Epithelial cell of esophagus (primary cell): ENCODE measurements at regions not wholly inside any gene's neighbourhood (a gene's known extent, or its start where the extent isn't known, plus 50 kb on each side); places are given as distances from the start of the nearest gene placed in this dataset.

Experiments
- DNase-seq: peaks from one replicate; pipeline ENCODE4 v3.0.0; 2010; ENCODE audit warnings: low read depth
- H3K4me3 ChIP-seq: 2 replicates; pipeline ENCODE4 v1.5.1; 2011; ENCODE audit warnings: mild to moderate bottlenecking, low read length, control low read depth
- TF ChIP-seq, protein P1 (sequence below): IDR thresholded peaks from 2 replicates; pipeline ENCODE4 v1.5.1; 2011; ENCODE audit warnings: low read depth, mild to moderate bottlenecking, low read length, control low read depth, inconsistent platforms; ENCODE audit not compliant: insufficient read depth; ENCODE audit errors: missing control alignments

DNA sequence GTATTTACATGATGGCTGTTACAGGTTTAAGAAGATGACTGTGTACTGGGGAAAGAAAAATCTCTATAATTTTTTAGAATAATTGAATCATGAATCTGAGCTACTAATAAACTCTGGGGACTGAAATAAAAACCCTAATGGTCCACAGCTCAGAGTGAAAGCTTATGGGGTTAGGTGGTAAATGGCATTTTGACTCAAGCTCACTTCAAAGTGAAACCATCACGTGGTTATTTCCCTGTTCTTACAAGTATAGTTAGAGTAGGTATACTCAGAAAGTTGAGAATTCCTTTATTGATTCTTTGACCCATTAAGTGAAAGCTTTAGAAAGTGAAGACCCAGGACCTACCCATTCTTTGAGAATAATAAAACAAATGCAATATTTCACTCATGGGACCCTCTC lies 626.2 kb upstream of the SETBP1 start:
- TF ChIP-seq, protein P1, sequence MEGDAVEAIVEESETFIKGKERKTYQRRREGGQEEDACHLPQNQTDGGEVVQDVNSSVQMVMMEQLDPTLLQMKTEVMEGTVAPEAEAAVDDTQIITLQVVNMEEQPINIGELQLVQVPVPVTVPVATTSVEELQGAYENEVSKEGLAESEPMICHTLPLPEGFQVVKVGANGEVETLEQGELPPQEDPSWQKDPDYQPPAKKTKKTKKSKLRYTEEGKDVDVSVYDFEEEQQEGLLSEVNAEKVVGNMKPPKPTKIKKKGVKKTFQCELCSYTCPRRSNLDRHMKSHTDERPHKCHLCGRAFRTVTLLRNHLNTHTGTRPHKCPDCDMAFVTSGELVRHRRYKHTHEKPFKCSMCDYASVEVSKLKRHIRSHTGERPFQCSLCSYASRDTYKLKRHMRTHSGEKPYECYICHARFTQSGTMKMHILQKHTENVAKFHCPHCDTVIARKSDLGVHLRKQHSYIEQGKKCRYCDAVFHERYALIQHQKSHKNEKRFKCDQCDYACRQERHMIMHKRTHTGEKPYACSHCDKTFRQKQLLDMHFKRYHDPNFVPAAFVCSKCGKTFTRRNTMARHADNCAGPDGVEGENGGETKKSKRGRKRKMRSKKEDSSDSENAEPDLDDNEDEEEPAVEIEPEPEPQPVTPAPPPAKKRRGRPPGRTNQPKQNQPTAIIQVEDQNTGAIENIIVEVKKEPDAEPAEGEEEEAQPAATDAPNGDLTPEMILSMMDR, result no peak
- no peak overlapping the region for H3K4me3 ChIP-seq
- no peak for DNase-seq

GRCh38 chr18:44060197-44060596 lies 620.5 kb upstream of the SETBP1 start:
- TF ChIP-seq, protein P1, result no peak
- H3K4me3 ChIP-seq, result no peak overlapping the region
- no peak for DNase-seq

DNA sequence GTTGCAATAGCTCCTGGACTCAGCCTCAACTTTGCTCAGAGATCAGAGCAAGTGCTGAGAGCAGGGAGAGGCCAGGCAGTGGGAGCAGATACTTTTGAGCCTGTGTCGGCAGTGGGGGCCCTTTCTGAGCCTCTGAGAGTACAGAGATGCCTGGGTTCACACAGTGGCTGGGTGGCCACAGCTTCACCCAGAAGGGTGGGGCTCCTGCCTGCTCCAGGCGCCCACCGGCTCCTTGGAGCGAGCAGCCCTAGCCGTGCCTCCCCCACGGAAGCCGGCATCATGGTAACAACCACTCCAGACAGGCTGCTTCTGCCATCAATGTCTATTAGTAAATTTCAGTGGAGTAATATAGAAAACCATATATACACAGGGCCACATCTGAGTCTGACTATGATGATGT lies 619.2 kb upstream of the SETBP1 start:
- H3K4me3 ChIP-seq, result no peak overlapping the region
- TF ChIP-seq, protein P1, result no peak
- DNase-seq, result no peak

GRCh38 chr18:44062345-44062744 lies 618.3 kb upstream of the SETBP1 start:
- DNase-seq, result no peak
- TF ChIP-seq, protein P1, result no peak
- H3K4me3 ChIP-seq, result no peak overlapping the region

GRCh38 chr18:44065206-44065605 lies 615.5 kb upstream of the SETBP1 start:
- DNase-seq, result no peak
- no peak overlapping the region for H3K4me3 ChIP-seq
- TF ChIP-seq, protein P1, result no peak

GRCh38 chr18:44066541-44066940 lies 614.1 kb upstream of the SETBP1 start:
- no peak overlapping the region for H3K4me3 ChIP-seq
- TF ChIP-seq, protein P1, result no peak
- DNase-seq, result no peak

DNA sequence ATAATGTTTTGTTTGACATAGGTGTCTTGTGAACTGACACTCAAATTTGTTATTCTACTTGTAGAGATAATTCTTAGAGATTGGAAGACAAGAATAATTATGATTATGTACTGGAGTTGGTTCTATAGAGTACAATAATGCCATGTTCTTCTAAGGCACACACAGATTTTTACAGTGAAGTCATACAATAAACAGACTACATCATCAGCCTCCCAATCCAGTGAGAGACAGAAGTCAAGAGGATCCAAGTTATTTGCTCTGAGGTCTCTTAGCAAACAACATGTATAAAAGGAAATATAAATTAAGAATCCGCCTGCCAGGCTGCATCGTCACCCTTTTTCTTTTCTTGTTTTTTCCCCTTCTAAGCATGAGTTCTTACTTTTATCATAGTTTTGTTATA lies 613.5 kb upstream of the SETBP1 start:
- H3K4me3 ChIP-seq, result no peak overlapping the region
- DNase-seq, result no peak
- TF ChIP-seq, protein P1, result no peak
